Large intestine (tissue), 3 donors: ENCODE measurements at regions not wholly inside any gene's neighbourhood (a gene's known extent, or its start where the extent isn't known, plus 50 kb on each side); places are given as distances from the start of the nearest gene placed in this dataset.
"Not testable (repeated sequence)": the region's sequence is repeated elsewhere in the genome, so short reads cannot be mapped to it uniquely, and the experiment has no call there.

Source experiments
- DNase-seq, 2 donors: peaks; one replicate each; pipeline versions ENCODE4 v3.0.0 to v3.0.0-alpha.2; 2013
- H3K27ac ChIP-seq: one replicate; pipeline ENCODE4 v1.5.1; 2013; ENCODE audit warnings: low read length
- H3K27me3 ChIP-seq: 2 replicates; pipeline ENCODE4 v1.6.1; 2013; ENCODE audit warnings: low read length; ENCODE audit not compliant: control insufficient read depth, insufficient read depth
- H3K36me3 ChIP-seq: 2 replicates; pipeline ENCODE4 v1.6.1; 2013; ENCODE audit warnings: low read length; ENCODE audit not compliant: control insufficient read depth, insufficient read depth
- H3K4me1 ChIP-seq: one replicate; pipeline ENCODE4 v1.6.1; 2013; ENCODE audit warnings: low read length; ENCODE audit not compliant: control insufficient read depth, insufficient read depth
- H3K4me3 ChIP-seq: one replicate; pipeline ENCODE4 v1.5.1; 2013; ENCODE audit warnings: low read length
- H3K9me3 ChIP-seq: one replicate; pipeline ENCODE4 v1.6.1; 2013; ENCODE audit warnings: mild to moderate bottlenecking, low read depth, low read length, moderate library complexity; ENCODE audit not compliant: control insufficient read depth
- WGBS: methylation state at CpG from one replicate; pipeline ENCODE4 v1.1.5; 2013; ENCODE audit warnings: low lambda C conversion rate; ENCODE audit not compliant: insufficient coverage; 5-methylcytosine and 5-hydroxymethylcytosine counted together

DNA sequence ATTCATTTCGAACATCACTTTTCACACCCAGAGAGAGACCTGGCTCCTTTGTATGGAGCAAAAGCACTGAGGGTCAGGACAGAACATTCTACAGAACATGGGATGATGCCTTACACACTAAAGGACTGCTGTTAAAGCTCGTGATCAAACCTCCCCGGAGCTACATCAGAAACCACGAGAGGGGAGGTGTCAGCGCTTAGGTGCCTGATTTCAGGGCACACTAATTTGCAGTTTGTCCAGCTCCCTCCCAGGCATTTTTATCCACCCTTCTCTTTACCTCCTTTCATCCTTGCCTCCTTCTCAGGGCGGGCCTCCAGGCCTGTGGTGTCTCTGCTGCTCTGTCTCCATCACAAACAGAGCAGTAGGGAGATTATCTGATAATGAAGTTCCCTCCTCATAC is 127.5 kb downstream of the VPREB1 start:
- Histone ChIP-seq H3K9me3 (no peaks in the 10 kb centered on the region), H3K4me3 (no peak overlapping the region), H3K4me1 (peaks cover 22% of the 10 kb centered on the region), H3K27ac (no peak overlapping the region), H3K27me3 (peaks cover 2% of the 10 kb centered on the region), H3K36me3 (no peaks in the 10 kb centered on the region)
- WGBS = no CpG with 5 or more reads among the region's 6 CpGs
- DNase-seq = no peak

DNA sequence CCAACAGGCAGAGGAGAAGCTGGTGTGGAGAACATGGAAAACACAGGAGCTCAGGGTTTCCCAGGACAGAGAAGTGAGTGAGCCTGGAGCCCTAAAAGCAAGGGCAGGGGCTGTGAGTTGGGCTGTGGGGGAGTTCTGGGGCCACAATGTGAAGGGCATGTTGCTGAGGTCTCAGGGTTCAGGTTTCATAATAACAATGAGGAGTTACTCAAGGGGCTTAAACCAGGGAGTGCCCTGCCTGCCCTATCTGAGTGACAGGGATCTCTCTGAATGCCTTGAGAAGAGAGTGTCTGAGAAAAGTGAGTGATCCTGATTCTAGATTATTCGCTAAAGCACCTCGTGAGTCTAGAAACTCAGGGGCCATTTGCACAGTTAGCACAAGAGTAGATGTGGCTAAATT is 129.6 kb downstream of the VPREB1 start:
- peaks cover 2% of the 10 kb centered on the region for H3K27me3 ChIP-seq
- H3K4me1 ChIP-seq = peaks cover 13% of the 10 kb centered on the region
- WGBS = 40% methylated on average over 1 of the region's 2 CpGs

GRCh38 chr22:22374579-22374978 is 130.0 kb downstream of the VPREB1 start:
- H3K36me3 ChIP-seq = no peaks in the 10 kb centered on the region
- peaks cover 2% of the 10 kb centered on the region for H3K27me3 ChIP-seq
- peaks cover 12% of the 10 kb centered on the region for H3K4me1 ChIP-seq
- no peak for DNase-seq
- no CpG with 5 or more reads among the region's 5 CpGs for WGBS
- no peaks in the 10 kb centered on the region for H3K9me3 ChIP-seq
- no peak overlapping the region for H3K27ac ChIP-seq
- H3K4me3 ChIP-seq = no peak overlapping the region

More for the DNA sequence above, 129.6 kb downstream of the VPREB1 start:
- DNase-seq = peak in 1 of 2 donors; percentile 49
- H3K4me3 ChIP-seq = no peak overlapping the region
- no peak overlapping the region for H3K27ac ChIP-seq
- H3K9me3 ChIP-seq = no peaks in the 10 kb centered on the region
- H3K36me3 ChIP-seq = no peaks in the 10 kb centered on the region

- H3K27me3 ChIP-seq = peaks cover 2% of the 10 kb centered on the region
- 83% methylated on average over 2 of the region's 7 CpGs for WGBS
- no peaks in the 10 kb centered on the region for H3K9me3 ChIP-seq
- H3K4me1 ChIP-seq = peaks cover 7% of the 10 kb centered on the region
- H3K27ac ChIP-seq = no peak overlapping the region
- no peak for DNase-seq
- H3K36me3 ChIP-seq = no peaks in the 10 kb centered on the region
- no peak overlapping the region for H3K4me3 ChIP-seq
These were observed 131.2 kb downstream of the VPREB1 start for GRCh38 chr22:22375576-22376351.

GRCh38 chr22:22376352-22376706 is 131.7 kb downstream of the VPREB1 start:
- Histone ChIP-seq H3K27me3 (peaks cover 2% of the 10 kb centered on the region), H3K9me3 (no peaks in the 10 kb centered on the region), H3K4me3 (no peak overlapping the region), H3K36me3 (no peaks in the 10 kb centered on the region), H3K4me1 (peaks cover 7% of the 10 kb centered on the region), H3K27ac (no peak overlapping the region)
- WGBS = no CpG with 5 or more reads among the region's 3 CpGs
- no peak for DNase-seq

GRCh38 chr22:22376884-22377283 is 131.7 kb downstream of the ZNF280B start:
- H3K27ac ChIP-seq, H3K9me3 ChIP-seq, H3K4me1 ChIP-seq, H3K27me3 ChIP-seq, DNase-seq, H3K4me3 ChIP-seq, H3K36me3 ChIP-seq: not testable (repeated sequence)
- no CpG with 5 or more reads among the region's 6 CpGs for WGBS

DNA sequence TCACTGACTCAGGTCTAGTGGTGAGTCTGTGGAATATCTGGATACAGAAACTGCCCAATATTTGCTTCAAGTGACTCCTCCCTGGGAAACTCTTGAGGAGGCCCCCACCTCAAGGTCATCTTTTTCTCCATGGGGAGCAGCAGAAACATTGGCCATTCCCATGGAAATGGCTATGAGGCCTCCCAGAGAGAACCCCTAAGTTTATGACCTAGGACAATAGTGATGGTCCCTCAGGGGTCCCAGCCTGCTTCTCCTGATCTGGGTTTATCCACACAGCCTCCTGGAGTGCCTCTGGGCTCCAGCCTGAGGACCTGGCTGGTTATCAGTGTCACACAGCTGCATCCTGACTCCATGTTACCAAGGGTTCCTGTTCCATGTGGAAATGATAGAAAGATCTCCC is 131.2 kb downstream of the ZNF280B start:
- Histone ChIP-seq H3K9me3 (no peaks in the 10 kb centered on the region), H3K27me3 (peaks cover 2% of the 10 kb centered on the region), H3K4me1 (peaks cover 7% of the 10 kb centered on the region), H3K4me3 (no peak overlapping the region), H3K36me3 (no peaks in the 10 kb centered on the region), H3K27ac (no peak overlapping the region)
- DNase-seq = no peak

DNA sequence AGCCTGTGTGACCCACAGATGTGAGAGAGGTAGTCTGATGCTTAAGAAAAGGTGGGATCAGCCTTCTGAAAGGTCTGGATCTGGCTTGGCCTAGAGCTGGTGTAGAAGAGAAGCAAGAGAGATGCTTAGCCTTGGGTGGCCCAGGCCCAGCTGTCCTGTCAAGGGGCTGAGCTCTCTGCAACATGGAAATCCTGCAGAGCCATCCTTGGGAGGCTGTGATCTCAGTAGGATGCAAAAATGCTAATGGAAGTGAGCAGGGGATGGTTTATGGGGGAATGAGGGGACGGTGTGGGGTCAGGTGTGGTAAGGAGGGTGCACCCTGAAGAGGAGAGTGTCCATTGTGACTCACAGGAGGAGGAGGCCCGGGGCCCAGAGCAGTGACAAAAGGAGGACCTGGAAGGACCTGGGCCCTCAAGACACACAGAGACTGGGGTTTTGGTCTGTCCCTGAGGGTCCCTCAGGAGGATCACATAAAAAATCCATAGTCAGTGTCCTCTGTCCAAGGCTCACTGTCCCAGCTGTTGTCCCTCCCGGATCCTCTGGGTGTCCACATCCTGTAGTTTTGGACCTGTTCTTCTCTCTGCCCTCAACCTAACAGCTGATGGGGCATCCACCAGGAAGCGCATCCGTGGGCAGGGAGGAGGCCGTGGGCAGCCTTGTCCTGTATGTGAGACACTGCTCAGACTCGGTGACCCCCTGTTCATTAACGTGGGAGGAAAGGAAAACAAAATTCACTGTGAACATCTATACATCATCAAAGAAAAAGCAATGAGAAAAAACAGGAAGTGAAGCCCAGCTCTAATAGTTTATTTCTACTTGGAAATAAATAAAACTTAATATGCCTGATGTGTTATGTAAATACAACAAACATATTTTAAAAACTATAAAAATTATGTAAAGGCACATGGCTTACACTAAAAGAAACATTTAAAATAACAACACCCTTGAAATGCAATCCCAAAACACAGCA is 129.8 kb downstream of the ZNF280B start:
- H3K27me3 ChIP-seq = peaks cover 2% of the 10 kb centered on the region
- H3K4me3 ChIP-seq = no peak overlapping the region
- peaks cover 7% of the 10 kb centered on the region for H3K4me1 ChIP-seq
- no peaks in the 10 kb centered on the region for H3K9me3 ChIP-seq
- H3K27ac ChIP-seq = no peak overlapping the region
- no CpG with 5 or more reads among the region's 8 CpGs for WGBS
- no peak for DNase-seq
- H3K36me3 ChIP-seq = no peaks in the 10 kb centered on the region

GRCh38 chr22:22380098-22381030 is 128.2 kb downstream of the ZNF280B start:
- Histone ChIP-seq H3K4me3 (no peak overlapping the region), H3K36me3 (no peaks in the 10 kb centered on the region), H3K9me3 (no peaks in the 10 kb centered on the region), H3K27me3 (peaks cover 2% of the 10 kb centered on the region), H3K4me1 (no peaks in the 10 kb centered on the region), H3K27ac (no peak overlapping the region)
- no CpG with 5 or more reads among the region's 11 CpGs for WGBS
- peak in 1 of 2 donors; percentile 25 for DNase-seq

- not testable (repeated sequence) for H3K4me3 ChIP-seq, H3K27me3 ChIP-seq, H3K36me3 ChIP-seq, DNase-seq, H3K4me1 ChIP-seq, H3K9me3 ChIP-seq, H3K27ac ChIP-seq
- WGBS = 70% methylated on average over 2 of the region's 2 CpGs
These were observed 127.2 kb downstream of the ZNF280B start for GRCh38 chr22:22381292-22381691.
